HepG2 (cell line): ENCODE measurements at regions not wholly inside any gene's neighbourhood (a gene's known extent, or its start where the extent isn't known, plus 50 kb on each side); places are given as distances from the start of the nearest gene placed in this dataset.

ENCODE experiments used
- FOXM1 ChIP-seq: sonication (generic); formaldehyde crosslinking; IDR thresholded peaks from 2 replicates; pipeline ENCODE4 v1.5.0; 2020; ENCODE audit warnings: missing genetic modification reagents
- HMGA1 ChIP-seq: sonication (generic); formaldehyde crosslinking; conservative IDR thresholded peaks from 2 replicates; pipeline ENCODE4 v1.4.0; 2020; ENCODE audit warnings: missing genetic modification reagents
- HNRNPH1 ChIP-seq: fragments of 200-400 bp; formaldehyde crosslinking; optimal IDR thresholded peaks from 2 replicates; pipeline ENCODE3; 2017; ENCODE audit warnings: mild to moderate bottlenecking, low read depth, low read length
- HOXA3 ChIP-seq: sonication (generic); formaldehyde crosslinking; IDR thresholded peaks from 2 replicates; pipeline ENCODE4 v1.5.0; 2020; ENCODE audit warnings: missing genetic modification reagents
- LRRFIP1 ChIP-seq: sonication (generic); formaldehyde crosslinking; conservative IDR thresholded peaks from 2 replicates; pipeline ENCODE4 v1.4.0; 2020; ENCODE audit warnings: missing genetic modification reagents
- NCOA5 ChIP-seq: sonication (generic); formaldehyde crosslinking; IDR thresholded peaks from 2 replicates; pipeline ENCODE4 v1.4.0; 2020; ENCODE audit warnings: missing genetic modification reagents
- NR2F1 ChIP-seq, 2 experiments: fragments of 450-650 bp in 1 of 2; formaldehyde crosslinking in 1 of 2; IDR thresholded peaks; 2 replicates each; pipeline versions ENCODE4 v1.5.0 to v1.6.1; 2016 to 2020; ENCODE audit warnings: mild to moderate bottlenecking in 1 of 2, missing compliant biosample characterization in 1 of 2, missing genetic modification reagents in 1 of 2, moderate library complexity in 1 of 2
- RBM22 ChIP-seq: fragments of 200-400 bp; formaldehyde crosslinking; optimal IDR thresholded peaks from 2 replicates; pipeline ENCODE3; 2017; ENCODE audit warnings: mild to moderate bottlenecking, low read length, moderate library complexity
- SOX6 ChIP-seq, 2 experiments: fragments of 450-650 bp in 1 of 2; sonication (generic) in 1 of 2; formaldehyde crosslinking in 1 of 2; IDR thresholded peaks; 2 replicates each; pipeline versions ENCODE4 v1.4.0 to v1.6.1; 2017 to 2020; ENCODE audit warnings: antibody characterized with exemption in 1 of 2, mild to moderate bottlenecking in 1 of 2, missing genetic modification reagents in 1 of 2
- STAG1 ChIP-seq: sonication (generic); formaldehyde crosslinking; IDR thresholded peaks from 2 replicates; pipeline ENCODE4 v1.4.0; 2020; ENCODE audit warnings: missing genetic modification reagents
- ZBTB26 ChIP-seq: IDR thresholded peaks from 2 replicates; pipeline ENCODE4 v1.6.1; 2016; ENCODE audit warnings: missing compliant biosample characterization, missing genetic modification reagents, borderline replicate concordance
- ZNF296 ChIP-seq: sonication (generic); formaldehyde crosslinking; conservative IDR thresholded peaks from 2 replicates; pipeline ENCODE4 v1.5.0; 2020; ENCODE audit warnings: mild to moderate bottlenecking, missing genetic modification reagents
- ZNF335 ChIP-seq: sonication (generic); formaldehyde crosslinking; IDR thresholded peaks from 2 replicates; pipeline ENCODE4 v1.4.0; 2020; ENCODE audit warnings: missing genetic modification reagents
- ZNF552 ChIP-seq: sonication (generic); formaldehyde crosslinking; IDR thresholded peaks from 2 replicates; pipeline ENCODE4 v1.9.0; 2022; ENCODE audit warnings: missing genetic modification reagents, mild to moderate bottlenecking, borderline replicate concordance
- ZNF777 ChIP-seq: sonication (generic); formaldehyde crosslinking; IDR thresholded peaks from 2 replicates; pipeline ENCODE4 v1.4.0; 2020; ENCODE audit warnings: missing genetic modification reagents
- ZZZ3 ChIP-seq: sonication (generic); formaldehyde crosslinking; IDR thresholded peaks from 2 replicates; pipeline ENCODE4 v1.4.0; 2020; ENCODE audit warnings: missing genetic modification reagents, mild to moderate bottlenecking, borderline replicate concordance
- TF ChIP-seq, protein P1 (sequence below): sonication (generic); formaldehyde crosslinking; IDR thresholded peaks from 2 replicates; pipeline ENCODE4 v1.4.0; 2020; ENCODE audit warnings: mild to moderate bottlenecking, missing genetic modification reagents
- TF ChIP-seq, protein P2 (sequence below): sonication (generic); formaldehyde crosslinking; IDR thresholded peaks from 2 replicates; pipeline ENCODE4 v1.8.0; 2022; ENCODE audit warnings: missing genetic modification reagents, mild to moderate bottlenecking, borderline replicate concordance

GRCh38 chr4:157994863-157995262 is 178.0 kb downstream of the GASK1B start (continued):
- TF ChIP-seq, protein P1, sequence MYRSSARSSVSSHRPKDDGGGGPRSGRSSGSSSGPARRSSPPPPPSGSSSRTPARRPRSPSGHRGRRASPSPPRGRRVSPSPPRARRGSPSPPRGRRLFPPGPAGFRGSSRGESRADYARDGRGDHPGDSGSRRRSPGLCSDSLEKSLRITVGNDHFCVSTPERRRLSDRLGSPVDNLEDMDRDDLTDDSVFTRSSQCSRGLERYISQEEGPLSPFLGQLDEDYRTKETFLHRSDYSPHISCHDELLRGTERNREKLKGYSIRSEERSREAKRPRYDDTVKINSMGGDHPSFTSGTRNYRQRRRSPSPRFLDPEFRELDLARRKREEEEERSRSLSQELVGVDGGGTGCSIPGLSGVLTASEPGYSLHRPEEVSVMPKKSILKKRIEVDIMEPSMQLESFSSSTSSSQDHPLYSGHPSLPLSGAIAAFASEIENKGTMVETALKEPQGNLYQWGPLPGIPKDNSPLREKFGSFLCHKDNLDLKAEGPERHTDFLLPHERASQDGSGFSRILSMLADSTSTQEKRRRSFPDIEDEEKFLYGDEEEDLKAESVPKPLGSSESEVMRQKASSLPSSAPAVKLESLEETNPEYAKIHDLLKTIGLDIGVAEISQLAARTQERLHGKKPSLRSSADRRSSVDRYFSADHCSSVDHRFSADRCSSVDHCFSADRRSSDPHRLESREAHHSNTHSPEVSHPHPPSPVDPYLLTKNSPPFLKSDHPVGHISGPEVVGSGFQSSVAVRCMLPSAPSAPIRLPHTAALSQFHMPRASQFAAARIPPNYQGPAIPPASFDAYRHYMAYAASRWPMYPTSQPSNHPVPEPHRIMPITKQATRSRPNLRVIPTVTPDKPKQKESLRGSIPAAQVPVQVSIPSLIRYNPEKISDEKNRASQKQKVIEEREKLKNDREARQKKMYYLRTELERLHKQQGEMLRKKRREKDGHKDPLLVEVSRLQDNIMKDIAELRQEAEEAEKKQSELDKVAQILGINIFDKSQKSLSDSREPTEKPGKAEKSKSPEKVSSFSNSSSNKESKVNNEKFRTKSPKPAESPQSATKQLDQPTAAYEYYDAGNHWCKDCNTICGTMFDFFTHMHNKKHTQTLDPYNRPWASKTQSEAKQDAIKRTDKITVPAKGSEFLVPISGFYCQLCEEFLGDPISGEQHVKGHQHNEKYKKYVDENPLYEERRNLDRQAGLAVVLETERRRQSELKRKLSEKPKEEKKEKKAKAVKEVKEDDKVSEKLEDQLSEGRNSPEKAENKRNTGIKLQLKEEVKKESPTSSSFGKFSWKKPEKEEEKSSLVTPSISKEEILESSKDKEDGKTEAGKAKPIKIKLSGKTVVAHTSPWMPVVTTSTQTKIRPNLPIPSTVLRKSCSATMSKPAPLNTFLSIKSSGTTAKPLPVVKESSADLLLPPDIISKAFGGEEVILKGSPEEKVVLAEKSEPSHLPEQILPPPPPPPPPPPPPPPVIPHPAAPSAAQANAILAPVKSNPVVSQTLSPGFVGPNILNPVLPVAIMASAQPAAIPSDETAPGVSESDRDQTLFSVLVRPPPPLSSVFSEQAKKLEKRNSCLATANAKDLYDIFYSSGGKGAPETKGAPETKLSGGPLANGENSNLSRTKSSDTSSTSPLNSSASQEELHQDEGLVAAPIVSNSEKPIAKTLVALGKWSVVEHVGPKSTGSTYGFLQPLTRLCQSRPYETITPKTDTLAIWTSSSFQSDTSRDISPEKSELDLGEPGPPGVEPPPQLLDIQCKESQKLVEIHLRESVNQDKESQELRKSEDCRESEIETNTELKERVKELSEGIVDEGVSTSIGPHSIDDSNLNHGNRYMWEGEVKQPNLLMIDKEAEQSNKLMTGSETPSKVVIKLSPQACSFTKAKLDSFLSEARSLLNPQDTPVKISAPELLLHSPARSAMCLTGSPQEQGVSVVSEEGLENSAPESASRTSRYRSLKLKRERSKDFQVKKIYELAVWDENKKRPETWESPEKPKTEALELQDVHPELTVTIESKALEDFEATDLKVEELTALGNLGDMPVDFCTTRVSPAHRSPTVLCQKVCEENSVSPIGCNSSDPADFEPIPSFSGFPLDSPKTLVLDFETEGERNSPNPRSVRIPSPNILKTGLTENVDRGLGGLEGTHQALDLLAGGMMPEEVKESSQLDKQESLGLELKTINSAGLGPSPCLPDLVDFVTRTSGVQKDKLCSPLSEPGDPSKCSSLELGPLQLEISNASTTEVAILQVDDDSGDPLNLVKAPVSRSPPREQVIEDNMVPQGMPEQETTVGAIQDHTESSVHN (CRISPR knock-in tag) = no peak
- TF ChIP-seq ZNF777 (CRISPR knock-in tag) (no peak), SOX6 (IDR thresholded peaks at IDR 0.05) (no peak; the same call in 1 of the 2 replicates), SOX6 (CRISPR knock-in tag; IDR thresholded peaks at IDR 0.05) (peak; percentile 100), HMGA1 (CRISPR knock-in tag) (no peak), FOXM1 (no peak), RBM22 (no peak), LRRFIP1 (CRISPR knock-in tag) (0 out of 2 replicates have a peak, but pooled peaks have one; percentile 45), HNRNPH1 (no peak), ZNF296 (no peak), ZBTB26 (peak; percentile 75; the same call in 1 of the 2 replicates), ZNF335 (peak; percentile 76; the same call in 1 of the 2 replicates), NR2F1 (CRISPR knock-in tag; IDR thresholded peaks at IDR 0.05) (peak; percentile 28 to 62; a peak in 3 of 4 replicates), ZNF552 (no peak), HOXA3 (CRISPR knock-in tag) (peak; percentile 75; the same call in 1 of the 2 replicates), NCOA5 (CRISPR knock-in tag) (no peak), STAG1 (CRISPR knock-in tag) (peak; percentile 34; the same call in 1 of the 2 replicates), ZZZ3 (CRISPR knock-in tag) (no peak)
- TF ChIP-seq, protein P2, sequence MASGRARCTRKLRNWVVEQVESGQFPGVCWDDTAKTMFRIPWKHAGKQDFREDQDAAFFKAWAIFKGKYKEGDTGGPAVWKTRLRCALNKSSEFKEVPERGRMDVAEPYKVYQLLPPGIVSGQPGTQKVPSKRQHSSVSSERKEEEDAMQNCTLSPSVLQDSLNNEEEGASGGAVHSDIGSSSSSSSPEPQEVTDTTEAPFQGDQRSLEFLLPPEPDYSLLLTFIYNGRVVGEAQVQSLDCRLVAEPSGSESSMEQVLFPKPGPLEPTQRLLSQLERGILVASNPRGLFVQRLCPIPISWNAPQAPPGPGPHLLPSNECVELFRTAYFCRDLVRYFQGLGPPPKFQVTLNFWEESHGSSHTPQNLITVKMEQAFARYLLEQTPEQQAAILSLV (CRISPR knock-in tag) = no peak
